GM12878 (cell line): ENCODE measurements at regions not wholly inside any gene's neighbourhood (a gene's known extent, or its start where the extent isn't known, plus 50 kb on each side); places are given as distances from the start of the nearest gene placed in this dataset.

Source experiments
- ATAC-seq: fragments of 200-7000 bp; cut with Tn5 transposase; 3 replicates; pipeline ENCODE4 v1.9.1; 2020; ENCODE audit warnings: mild to moderate bottlenecking, moderate library complexity
- BruUV-seq: library from RNA; stranded (reverse); fragments of 400-500 nt; replicated peaks from 2 replicates; lab custom pipeline; 2021; lab: Mats Ljungman, UMichigan
- CTCF ChIA-PET: fragments of 300-600 bp; sonication (Branson Sonifier 250); formaldehyde crosslinking; extraction: SDS; loops from one replicate; lab custom pipeline; 2021; ENCODE audit warnings: inconsistent platforms; lab: Yijun Ruan, JAX
- POLR2A ChIA-PET: fragments of 350-600 bp; formaldehyde crosslinking; extraction: SDS; loops from one replicate; lab custom pipeline; 2021; ENCODE audit warnings: inconsistent platforms; lab: Charles Lee
- RAD21 ChIA-PET: fragments of 300-600 bp; sonication (Branson Sonifier 250); formaldehyde crosslinking; loops from one replicate; lab custom pipeline; 2023; ENCODE audit warnings: antibody characterized with exemption; ENCODE audit not compliant: unreplicated experiment; lab: Charles Lee
- SMC1A ChIA-PET: fragments of 300-600 bp; sonication (Branson Sonifier 250); formaldehyde crosslinking; loops from one replicate; lab custom pipeline; 2023; ENCODE audit not compliant: unreplicated experiment, uncharacterized antibody; lab: Charles Lee
- DNase-seq: peaks from one replicate; pipeline ENCODE4 v3.0.0-alpha.2; 2011; ENCODE audit warnings: low read depth, low spot score
- FAIRE-seq: peaks from 3 replicates; lab custom pipeline; 2011; peaks lifted over from hg19 to GRCh38; lab: Jason Lieb, UNC
- H2AFZ ChIP-seq: 2 replicates; pipeline ENCODE4 v1.6.0; 2011; ENCODE audit warnings: low read depth, low read length, control low read depth; ENCODE audit not compliant: control insufficient read depth
- H3K27ac ChIP-seq: 2 replicates; pipeline ENCODE4 v1.5.1; 2011; ENCODE audit warnings: control low read depth; ENCODE audit not compliant: control insufficient read depth, insufficient read depth
- H3K27me3 ChIP-seq, 2 experiments: replicated peaks in 1 of 2; 2 replicates each; pipeline versions ENCODE4 v1.6.0 to v1.6.1; 2011; ENCODE audit warnings: low read length in 1 of 2; ENCODE audit not compliant: control insufficient read depth in 2 of 2, insufficient read depth in 2 of 2
- H3K36me3 ChIP-seq, 2 experiments: 2 replicates each; pipeline ENCODE4 v1.5.1; 2011; ENCODE audit warnings: low read length in 1 of 2; ENCODE audit not compliant: control insufficient read depth in 2 of 2, insufficient read depth in 2 of 2
- H3K4me1 ChIP-seq: 2 replicates; pipeline ENCODE4 v1.6.1; 2011; ENCODE audit warnings: mild to moderate bottlenecking, low read length, moderate library complexity, mixed read lengths; ENCODE audit not compliant: control insufficient read depth, insufficient read depth
- H3K4me2 ChIP-seq: 2 replicates; pipeline ENCODE4 v1.6.0; 2011; ENCODE audit warnings: control low read depth; ENCODE audit not compliant: control insufficient read depth, insufficient read depth
- H3K4me3 ChIP-seq: fragments of 200-600 bp; sonication (generic); 2 replicates; pipeline ENCODE4 v1.5.1; 2016
- H3K79me2 ChIP-seq: 2 replicates; pipeline ENCODE4 v1.6.0; 2011; ENCODE audit warnings: low read length; ENCODE audit not compliant: control insufficient read depth, insufficient read depth
- H3K9ac ChIP-seq: 2 replicates; pipeline ENCODE4 v1.8.0; 2011; ENCODE audit warnings: low read length, control low read depth, mixed read lengths; ENCODE audit not compliant: control insufficient read depth, insufficient read depth
- H3K9me3 ChIP-seq: replicated peaks from 3 replicates; pipeline ENCODE4 v1.5.1; 2011; ENCODE audit warnings: mild to moderate bottlenecking, low read length; ENCODE audit not compliant: control insufficient read depth, insufficient read depth
- H4K20me1 ChIP-seq: 2 replicates; pipeline ENCODE4 v1.6.0; 2011; ENCODE audit not compliant: control insufficient read depth, insufficient read depth
- BHLHE40 ChIP-seq, 2 experiments: fragments of 450-650 bp in 1 of 2; IDR thresholded peaks; 2 replicates each; pipeline ENCODE4 v1.6.1; 2011 to 2017; ENCODE audit warnings: low read depth in 2 of 2, borderline replicate concordance in 1 of 2, improper control_type of control experiment in 1 of 2, low read length in 1 of 2, mild to moderate bottlenecking in 1 of 2
- CHD2 ChIP-seq: IDR thresholded peaks from 2 replicates; pipeline ENCODE4 v1.6.1; 2011; ENCODE audit warnings: low read depth, low read length, improper control_type of control experiment, borderline replicate concordance
- FOXM1 ChIP-seq: IDR thresholded peaks from 2 replicates; pipeline ENCODE4 v1.6.1; 2012; ENCODE audit warnings: low read depth, mild to moderate bottlenecking, inconsistent platforms, low read length, moderate library complexity
- KAT2A ChIP-seq: conservative IDR thresholded peaks from 2 replicates; pipeline ENCODE4 v1.6.1; 2011; ENCODE audit warnings: low read depth, low read length; ENCODE audit not compliant: control insufficient read depth
- MLLT1 ChIP-seq: fragments of 450-650 bp; IDR thresholded peaks from 2 replicates; pipeline ENCODE4 v1.6.1; 2016; ENCODE audit warnings: mild to moderate bottlenecking
- NBN ChIP-seq: fragments of 450-650 bp; IDR thresholded peaks from 2 replicates; pipeline ENCODE4 v1.6.1; 2016
- RB1 ChIP-seq: fragments of 450-650 bp; formaldehyde crosslinking; IDR thresholded peaks from 2 replicates; pipeline ENCODE4 v1.6.1; 2017; ENCODE audit warnings: mild to moderate bottlenecking, borderline replicate concordance
- RELA ChIP-seq: fragments of 450-650 bp; IDR thresholded peaks from 2 replicates; pipeline ENCODE4 v1.8.0; 2014; ENCODE audit warnings: borderline replicate concordance; ENCODE audit not compliant: partially characterized antibody
- SIN3A ChIP-seq: IDR thresholded peaks from 2 replicates; pipeline ENCODE4 v1.6.1; 2012; ENCODE audit warnings: low read depth, low read length, improper control_type of control experiment
- SMAD5 ChIP-seq: IDR thresholded peaks from 2 replicates; pipeline ENCODE4 v1.6.1; 2016; ENCODE audit warnings: antibody characterized with exemption, low read depth
- SP1 ChIP-seq: IDR thresholded peaks from one replicate; pipeline ENCODE4 v1.6.1; 2011; ENCODE audit warnings: low read depth, low read length
- ZSCAN29 ChIP-seq: fragments of 450-650 bp; IDR thresholded peaks from 2 replicates; pipeline ENCODE4 v1.6.1; 2017; ENCODE audit warnings: mild to moderate bottlenecking, moderate library complexity
- WGBS: methylation state at CpG from one replicate; pipeline ENCODE4 v1.1.6; 2016; ENCODE audit warnings: low lambda C conversion rate; ENCODE audit not compliant: insufficient replicate concordance, insufficient coverage; ENCODE audit errors: missing lambda C conversion rate; 5-methylcytosine and 5-hydroxymethylcytosine counted together
- in situ Hi-C: fragments of 300-500 bp; cut with MboI; formaldehyde crosslinking; loops from 9 replicates; pipeline ENCODE4 v1.14.3; 2018; ENCODE audit warnings: mixed read lengths
- intact Hi-C: fragments of 100-400 bp; cut with micrococcal nuclease; formaldehyde crosslinking; loops from one replicate; pipeline ENCODE4 v1.14.2; 2022; ENCODE audit not compliant: unreplicated experiment

- Histone ChIP-seq H4K20me1 (no peaks in the 10 kb centered on the region), H3K4me1 (no peaks in the 10 kb centered on the region), H3K27ac (no peak overlapping the region), H2AFZ (no peak overlapping the region), H3K79me2 (no peaks in the 10 kb centered on the region), H3K4me2 (no peak overlapping the region), H3K9me3 (no peaks in the 10 kb centered on the region), H3K27me3 (no peaks in the 10 kb centered on the region), H3K9ac (no peak overlapping the region), H3K4me3 (no peak overlapping the region), H3K36me3 (no peaks in the 10 kb centered on the region)
- 23% methylated on average over 6 of the region's 6 CpGs for WGBS
- in situ Hi-C loops (no loop called here), intact Hi-C loops (no loop called here)
- ATAC-seq = no peak
- no TSS peak for BruUV-seq
- ChIA-PET RAD21 (no interaction called here), POLR2A (no interaction called here), SMC1A (no interaction called here), CTCF (no interaction called here)
- DNase-seq = no peak
- TF ChIP-seq FOXM1 (no peak), RELA (no peak), SP1 (no peak), NBN (no peak), SMAD5 (no peak), CHD2 (no peak), ZSCAN29 (no peak), RB1 (no peak), SIN3A (no peak), BHLHE40 (IDR thresholded peaks at IDR 0.05; ENCODE audit: borderline replicate concordance in 1 of 2, low read depth in 2 of 2, low read length in 1 of 2) (no peak), KAT2A (no peak), MLLT1 (no peak)
- FAIRE-seq = no peak
Measured at GRCh38 chr6:168138436-168138835, 59.4 kb upstream of the FRMD1 start.
